CD14-positive monocyte (primary cell): ENCODE measurements at regions not wholly inside any gene's neighbourhood (a gene's known extent, or its start where the extent isn't known, plus 50 kb on each side); places are given as distances from the start of the nearest gene placed in this dataset.

ENCODE experiments used
- DNase-seq, 3 donors: peaks; one replicate each; pipeline ENCODE4 v3.0.0-alpha.2; 2011 to 2022
- H2AFZ ChIP-seq: 2 replicates; pipeline ENCODE4 v1.6.0; 2012; ENCODE audit warnings: mild to moderate bottlenecking, low read depth, low read length, inconsistent platforms; ENCODE audit not compliant: insufficient read depth, poor library complexity, severe bottlenecking
- H3K27ac ChIP-seq, 2 donors: 1 replicate in 1 of 2; 2 replicates in 1 of 2; pipeline ENCODE4 v1.5.1; 2012 to 2013; ENCODE audit warnings: low read length in 2 of 2, control low read depth in 1 of 2, inconsistent platforms in 1 of 2, low read depth in 1 of 2, mild to moderate bottlenecking in 1 of 2
- H3K27me3 ChIP-seq, 2 donors: one replicate each; pipeline versions ENCODE4 v1.6.0 to v1.6.1; 2011 to 2013; ENCODE audit warnings: low read length in 2 of 2; ENCODE audit not compliant: control insufficient read depth in 2 of 2, insufficient read depth in 2 of 2
- H3K36me3 ChIP-seq, 2 donors: replicated peaks in 1 of 2; 1 replicate in 1 of 2; 2 replicates in 1 of 2; pipeline versions ENCODE4 v1.5.1 to v1.6.1; 2012 to 2013; ENCODE audit warnings: low read length in 2 of 2, control low read depth in 1 of 2, inconsistent platforms in 1 of 2, mild to moderate bottlenecking in 1 of 2; ENCODE audit not compliant: insufficient read depth in 2 of 2, control insufficient read depth in 1 of 2
- H3K4me1 ChIP-seq, 2 donors: 1 replicate in 1 of 2; 2 replicates in 1 of 2; pipeline versions ENCODE4 v1.5.1 to v1.6.1; 2012 to 2013; ENCODE audit warnings: low read length in 2 of 2, control low read depth in 1 of 2, inconsistent platforms in 1 of 2, mild to moderate bottlenecking in 1 of 2, moderate library complexity in 1 of 2; ENCODE audit not compliant: insufficient read depth in 2 of 2, control insufficient read depth in 1 of 2
- H3K4me2 ChIP-seq: replicated peaks from 2 replicates; pipeline ENCODE3; 2012; ENCODE audit warnings: low read length, moderate library complexity, mild to moderate bottlenecking; ENCODE audit not compliant: poor library complexity, severe bottlenecking; ENCODE audit errors: extremely low read depth
- H3K4me3 ChIP-seq, 3 experiments: fragments of 200-600 bp in 1 of 3; sonication (generic) in 1 of 3; replicated peaks in 1 of 3; 1 replicate in 2 of 3; 2 replicates in 1 of 3; pipeline ENCODE4 v1.5.1; 2011 to 2013; ENCODE audit warnings: low read length in 3 of 3, mild to moderate bottlenecking in 3 of 3, control low read depth in 2 of 3, low read depth in 2 of 3, inconsistent platforms in 1 of 3, moderate library complexity in 1 of 3
- H3K79me2 ChIP-seq: 2 replicates; pipeline ENCODE4 v1.6.0; 2012; ENCODE audit warnings: mild to moderate bottlenecking, control low read depth, inconsistent platforms, low read length, moderate library complexity; ENCODE audit not compliant: insufficient read depth
- H3K9ac ChIP-seq: 2 replicates; pipeline ENCODE4 v1.6.0; 2017; ENCODE audit warnings: low read length, mild to moderate bottlenecking; ENCODE audit not compliant: insufficient read depth, poor library complexity, severe bottlenecking
- H3K9me3 ChIP-seq, 2 donors: replicated peaks in 1 of 2; 1 replicate in 1 of 2; 2 replicates in 1 of 2; pipeline versions ENCODE4 v1.5.1 to v1.6.1; 2012 to 2013; ENCODE audit warnings: low read length in 2 of 2, control low read depth in 1 of 2; ENCODE audit not compliant: control insufficient read depth in 1 of 2, insufficient read depth in 1 of 2
- H4K20me1 ChIP-seq: 2 replicates; pipeline ENCODE4 v1.6.0; 2012; ENCODE audit warnings: mild to moderate bottlenecking, low read length, control low read depth, moderate library complexity; ENCODE audit not compliant: insufficient read depth
- H3K27ac Mint-ChIP-seq, 7 donors: one replicate each; pipeline ENCODE4 v1.8.0; 2020; ENCODE audit warnings: mild to moderate bottlenecking in 7 of 7, mixed read lengths in 7 of 7, moderate library complexity in 6 of 7, inconsistent platforms in 2 of 7
- H3K27me3 Mint-ChIP-seq, 3 donors: one replicate each; pipeline ENCODE4 v1.8.0; 2021 to 2022; ENCODE audit warnings: low read depth in 3 of 3, mild to moderate bottlenecking in 3 of 3, mixed read lengths in 3 of 3, moderate library complexity in 3 of 3, inconsistent platforms in 1 of 3
- H3K36me3 Mint-ChIP-seq, 2 donors: one replicate each; pipeline ENCODE4 v1.8.0; 2020; ENCODE audit warnings: mixed read lengths in 2 of 2, inconsistent platforms in 1 of 2, mild to moderate bottlenecking in 1 of 2
- H3K4me1 Mint-ChIP-seq: one replicate; pipeline ENCODE4 v1.8.0; 2020; ENCODE audit warnings: mild to moderate bottlenecking, mixed read lengths
- H3K4me3 Mint-ChIP-seq, 2 donors: one replicate each; pipeline ENCODE4 v1.8.0; 2020; ENCODE audit warnings: mild to moderate bottlenecking in 2 of 2, mixed read lengths in 2 of 2, moderate library complexity in 1 of 2
- H3K9me3 Mint-ChIP-seq, 7 donors: one replicate each; pipeline ENCODE4 v1.8.0; 2020 to 2022; ENCODE audit warnings: mixed read lengths in 7 of 7, mild to moderate bottlenecking in 6 of 7, moderate library complexity in 6 of 7, inconsistent platforms in 2 of 7
- WGBS: methylation state at CpG from one replicate; pipeline ENCODE4 v1.1.5; 2013; ENCODE audit warnings: missing lambda C conversion rate; ENCODE audit not compliant: insufficient coverage; 5-methylcytosine and 5-hydroxymethylcytosine counted together
- intact Hi-C, 2 donors: fragments of 100-400 bp; cut with micrococcal nuclease; formaldehyde crosslinking; loops; one replicate each; pipeline versions ENCODE4 v1.15.0 to v1.15.1; 2023
- TF ChIP-seq, protein P1 (sequence below): fragments of 200-600 bp; IDR thresholded peaks from one replicate; pipeline ENCODE4 v1.8.0; 2022; ENCODE audit warnings: antibody characterized with exemption, mild to moderate bottlenecking

DNA sequence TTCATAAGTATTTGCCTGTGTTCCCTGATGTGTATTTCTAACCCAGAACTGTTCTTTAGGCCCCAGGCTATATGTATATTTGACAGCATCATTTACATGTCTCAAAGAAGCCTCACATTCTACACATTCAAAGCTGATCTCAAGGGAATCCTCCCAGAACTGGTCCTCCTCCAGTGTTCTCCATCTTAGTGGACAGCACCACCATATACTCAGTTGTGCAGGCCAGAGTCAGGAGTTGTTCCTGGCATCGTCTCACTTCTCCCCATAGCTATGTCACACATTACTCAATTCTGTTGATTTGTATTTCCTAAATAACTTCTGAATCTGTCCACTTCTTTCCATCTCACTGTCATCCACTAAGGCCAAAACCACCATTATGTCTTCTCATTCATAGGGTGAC is 82.8 kb upstream of the TRPC3 start:
- H3K4me1 ChIP-seq: no peaks in the 10 kb centered on the region
- peaks cover 2 to 21% (median 10%) of the 10 kb centered on the region in 7 donors for H3K9me3 Mint-ChIP-seq
- WGBS: 100% methylated on average over 1 of the region's 1 CpG

GRCh38 chr4:122027203-122027602 is 75.3 kb upstream of the TRPC3 start:
- Histone ChIP-seq H3K4me1 (no peaks in the 10 kb centered on the region), H3K4me2 (no peak overlapping the region), H3K27ac (no peak overlapping the region), H4K20me1 (no peaks in the 10 kb centered on the region), H3K9ac (no peak overlapping the region), H3K9me3 (no peaks in the 10 kb centered on the region), H3K36me3 (no peaks in the 10 kb centered on the region), H3K27me3 (no peaks in the 10 kb centered on the region), H3K4me3 (no peak overlapping the region), H2AFZ (no peak overlapping the region), H3K79me2 (no peaks in the 10 kb centered on the region)
- intact Hi-C loops: no loop called here
- no CpG with 5 or more reads among the region's 2 CpGs for WGBS
- no peak for DNase-seq
- Mint-ChIP-seq H3K36me3 (no peaks in the 10 kb centered on the region), H3K4me3 (no peak overlapping the region), H3K27me3 (peaks cover 1 to 3% (median 3%) of the 10 kb centered on the region in 3 donors), H3K9me3 (peaks cover 0 to 18% (median 9%) of the 10 kb centered on the region in 7 donors), H3K27ac (no peak overlapping the region), H3K4me1 (no peaks in the 10 kb centered on the region)
- TF ChIP-seq, protein P1, sequence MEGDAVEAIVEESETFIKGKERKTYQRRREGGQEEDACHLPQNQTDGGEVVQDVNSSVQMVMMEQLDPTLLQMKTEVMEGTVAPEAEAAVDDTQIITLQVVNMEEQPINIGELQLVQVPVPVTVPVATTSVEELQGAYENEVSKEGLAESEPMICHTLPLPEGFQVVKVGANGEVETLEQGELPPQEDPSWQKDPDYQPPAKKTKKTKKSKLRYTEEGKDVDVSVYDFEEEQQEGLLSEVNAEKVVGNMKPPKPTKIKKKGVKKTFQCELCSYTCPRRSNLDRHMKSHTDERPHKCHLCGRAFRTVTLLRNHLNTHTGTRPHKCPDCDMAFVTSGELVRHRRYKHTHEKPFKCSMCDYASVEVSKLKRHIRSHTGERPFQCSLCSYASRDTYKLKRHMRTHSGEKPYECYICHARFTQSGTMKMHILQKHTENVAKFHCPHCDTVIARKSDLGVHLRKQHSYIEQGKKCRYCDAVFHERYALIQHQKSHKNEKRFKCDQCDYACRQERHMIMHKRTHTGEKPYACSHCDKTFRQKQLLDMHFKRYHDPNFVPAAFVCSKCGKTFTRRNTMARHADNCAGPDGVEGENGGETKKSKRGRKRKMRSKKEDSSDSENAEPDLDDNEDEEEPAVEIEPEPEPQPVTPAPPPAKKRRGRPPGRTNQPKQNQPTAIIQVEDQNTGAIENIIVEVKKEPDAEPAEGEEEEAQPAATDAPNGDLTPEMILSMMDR: no peak

More for the DNA sequence above, 82.8 kb upstream of the TRPC3 start:
- Mint-ChIP-seq H3K27me3 (peaks cover 0 to 1% (median 0%) of the 10 kb centered on the region in 3 donors), H3K36me3 (no peaks in the 10 kb centered on the region), H3K4me1 (no peaks in the 10 kb centered on the region), H3K4me3 (no peak overlapping the region), H3K27ac (no peak overlapping the region)
- no peaks in the 10 kb centered on the region for H4K20me1 ChIP-seq
- TF ChIP-seq, protein P1: no peak
- no peak overlapping the region for H3K9ac ChIP-seq
- no peaks in the 10 kb centered on the region for H3K36me3 ChIP-seq
- H2AFZ ChIP-seq: no peak overlapping the region
- H3K79me2 ChIP-seq: no peaks in the 10 kb centered on the region
- no peak overlapping the region for H3K4me3 ChIP-seq
- no peak overlapping the region for H3K4me2 ChIP-seq
- intact Hi-C loops: no loop called here
- no peaks in the 10 kb centered on the region for H3K9me3 ChIP-seq
- H3K27me3 ChIP-seq: no peaks in the 10 kb centered on the region
- DNase-seq: no peak
- no peak overlapping the region for H3K27ac ChIP-seq
